Spinal cord (tissue), 9 donors: ENCODE measurements at regions not wholly inside any gene's neighbourhood (a gene's known extent, or its start where the extent isn't known, plus 50 kb on each side); places are given as distances from the start of the nearest gene placed in this dataset.
"Not testable (repeated sequence)": the region's sequence is repeated elsewhere in the genome, so short reads cannot be mapped to it uniquely, and the experiment has no call there.

Source experiments
- DNase-seq, 6 donors: peaks; one replicate each; pipeline versions ENCODE4 v3.0.0 to v3.0.0-alpha.2; 2013 to 2015; ENCODE audit warnings: low spot score in 6 of 6, low read depth in 4 of 6
- H3K27ac ChIP-seq: one replicate; pipeline ENCODE4 v1.5.1; 2013; ENCODE audit warnings: low read depth, low read length, control low read depth
- H3K27me3 ChIP-seq: one replicate; pipeline ENCODE4 v1.6.1; 2013; ENCODE audit warnings: low read length; ENCODE audit not compliant: control insufficient read depth, insufficient read depth
- H3K36me3 ChIP-seq: one replicate; pipeline ENCODE4 v1.6.1; 2013; ENCODE audit warnings: low read length; ENCODE audit not compliant: control insufficient read depth, insufficient read depth
- H3K4me1 ChIP-seq: one replicate; pipeline ENCODE4 v1.6.1; 2013; ENCODE audit warnings: low read length; ENCODE audit not compliant: control insufficient read depth, insufficient read depth
- H3K4me3 ChIP-seq: one replicate; pipeline ENCODE4 v1.5.1; 2013; ENCODE audit warnings: low read depth, low read length, control low read depth
- H3K9me3 ChIP-seq: one replicate; pipeline ENCODE4 v1.6.1; 2013; ENCODE audit warnings: low read length; ENCODE audit not compliant: control insufficient read depth, insufficient read depth
- WGBS: methylation state at CpG from one replicate; pipeline ENCODE4 v1.1.5; 2013; ENCODE audit warnings: missing lambda C conversion rate; ENCODE audit not compliant: insufficient coverage; 5-methylcytosine and 5-hydroxymethylcytosine counted together
- donor health status: healthy.

DNA sequence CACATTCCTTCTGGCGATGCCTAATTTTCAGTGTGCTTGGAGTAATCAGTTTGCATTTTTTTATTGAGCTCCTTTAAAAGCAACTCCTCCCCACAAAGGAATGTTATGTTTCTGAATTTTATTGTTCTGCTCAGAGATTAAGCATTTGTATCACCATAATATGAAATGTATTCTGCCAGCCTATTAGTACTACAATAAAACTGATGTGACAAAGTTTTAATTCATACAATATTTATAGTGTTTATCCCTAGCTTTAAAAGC lies 236.9 kb upstream of the ASCC3 start:
- WGBS = no CpG with 5 or more reads among the region's 1 CpG
- Histone ChIP-seq H3K4me3 (no peak overlapping the region), H3K4me1 (peaks cover 3% of the 10 kb centered on the region), H3K27me3 (no peaks in the 10 kb centered on the region), H3K27ac (no peak overlapping the region), H3K36me3 (no peaks in the 10 kb centered on the region), H3K9me3 (no peaks in the 10 kb centered on the region)
- no peak for DNase-seq

DNA sequence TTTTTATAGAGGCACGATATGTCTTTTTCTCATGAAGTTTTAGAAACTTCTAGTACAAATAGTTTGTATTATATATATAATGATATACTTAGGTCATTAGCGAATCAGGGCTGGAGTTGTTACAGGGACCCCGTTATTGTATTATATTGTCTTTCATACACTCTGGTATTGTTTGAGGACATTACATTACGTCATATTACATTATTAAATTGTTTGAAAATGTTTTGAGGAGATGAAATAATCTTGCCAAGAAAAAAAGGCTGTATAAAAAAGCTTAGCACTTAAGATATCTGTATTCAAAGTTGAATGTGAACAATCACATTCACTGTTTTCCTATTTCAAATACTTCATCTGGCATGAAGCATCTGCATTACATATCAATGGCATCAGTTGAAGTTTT lies 239.6 kb upstream of the ASCC3 start:
- Histone ChIP-seq H3K27me3 (no peaks in the 10 kb centered on the region), H3K4me3 (no peak overlapping the region), H3K27ac (no peak overlapping the region), H3K36me3 (no peaks in the 10 kb centered on the region), H3K4me1 (peaks cover 3% of the 10 kb centered on the region), H3K9me3 (no peaks in the 10 kb centered on the region)
- no peak for DNase-seq
- WGBS = no CpG with 5 or more reads among the region's 4 CpGs

DNA sequence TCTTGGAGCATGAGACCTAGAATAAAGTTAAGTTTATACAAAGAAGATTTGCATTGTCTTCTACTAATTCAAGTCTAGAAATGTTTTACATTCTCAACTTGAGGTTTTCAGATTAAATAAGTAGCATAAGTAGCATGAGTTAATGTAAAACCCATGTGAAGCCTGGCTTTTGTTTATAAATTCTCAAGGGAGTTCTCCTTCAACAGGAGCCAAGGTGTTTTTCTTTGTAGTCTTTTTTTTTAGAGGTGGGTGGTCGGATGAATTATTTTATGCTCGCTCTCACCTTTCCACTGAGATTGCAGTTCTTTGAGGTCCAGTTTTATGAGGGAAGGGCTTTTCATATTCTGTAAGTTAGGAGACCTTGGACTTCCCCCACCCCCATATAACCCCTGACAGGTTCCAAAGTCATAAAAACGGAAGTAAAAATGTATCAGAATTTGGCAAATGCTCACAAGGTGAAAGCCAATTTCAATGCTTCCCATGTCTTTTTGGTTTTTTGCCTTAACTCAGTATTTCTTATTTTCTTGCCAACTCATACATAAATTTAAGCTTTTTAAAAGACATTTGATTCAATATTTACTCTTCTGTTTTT lies 244.3 kb upstream of the ASCC3 start:
- no peaks in the 10 kb centered on the region for H3K9me3 ChIP-seq
- no peak overlapping the region for H3K4me3 ChIP-seq
- no peaks in the 10 kb centered on the region for H3K27me3 ChIP-seq
- no peaks in the 10 kb centered on the region for H3K4me1 ChIP-seq
- no peak overlapping the region for H3K27ac ChIP-seq
- no CpG with 5 or more reads among the region's 3 CpGs for WGBS
- no peaks in the 10 kb centered on the region for H3K36me3 ChIP-seq
- DNase-seq = no peak

DNA sequence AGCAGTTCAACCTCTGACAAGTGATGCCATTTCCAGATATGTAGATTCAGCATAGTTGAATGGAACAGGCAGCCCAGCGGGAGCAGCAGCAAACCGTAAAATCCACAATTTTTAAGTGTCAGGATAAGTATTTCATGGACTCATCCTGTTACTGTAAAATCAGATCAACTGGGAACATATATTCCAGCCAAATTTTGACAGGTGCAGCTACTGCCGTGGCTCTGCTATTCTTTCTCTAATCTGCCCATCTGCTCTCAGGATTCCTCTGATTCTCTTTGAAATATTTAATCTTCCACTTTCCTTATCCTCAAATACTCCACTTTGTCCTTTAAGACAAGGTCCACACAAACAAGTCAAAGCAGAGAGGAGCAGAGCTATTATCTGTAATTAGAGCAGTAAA lies 245.4 kb upstream of the ASCC3 start:
- no peaks in the 10 kb centered on the region for H3K9me3 ChIP-seq
- H3K4me1 ChIP-seq = no peaks in the 10 kb centered on the region
- H3K4me3 ChIP-seq = no peak overlapping the region
- DNase-seq = no peak
- H3K36me3 ChIP-seq = no peaks in the 10 kb centered on the region
- H3K27me3 ChIP-seq = no peaks in the 10 kb centered on the region
- no peak overlapping the region for H3K27ac ChIP-seq
- WGBS = 40% methylated on average over 1 of the region's 3 CpGs

DNA sequence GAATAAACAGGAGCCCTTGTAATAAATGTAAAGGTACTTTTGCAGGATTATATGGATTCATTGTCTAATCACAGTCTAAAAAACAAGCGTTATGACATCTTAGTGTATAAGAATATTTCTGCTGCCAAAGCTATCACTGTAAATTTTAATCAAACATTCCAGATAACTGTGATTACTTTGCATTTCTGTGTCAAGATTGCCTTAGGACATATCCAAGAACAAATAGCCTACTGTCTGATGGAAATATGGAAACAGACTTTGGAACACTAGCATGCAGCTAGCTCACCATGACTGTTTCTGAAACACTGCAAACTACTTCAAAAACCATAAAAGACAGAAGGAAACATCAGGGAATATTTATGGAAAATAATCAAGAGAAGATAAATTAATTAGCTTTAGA lies 248.7 kb upstream of the ASCC3 start:
- no CpG with 5 or more reads among the region's 1 CpG for WGBS
- H3K9me3 ChIP-seq = no peaks in the 10 kb centered on the region
- DNase-seq = no peak
- H3K27me3 ChIP-seq = no peaks in the 10 kb centered on the region
- H3K36me3 ChIP-seq = no peaks in the 10 kb centered on the region
- no peaks in the 10 kb centered on the region for H3K4me1 ChIP-seq
- no peak overlapping the region for H3K4me3 ChIP-seq
- H3K27ac ChIP-seq = no peak overlapping the region

DNA sequence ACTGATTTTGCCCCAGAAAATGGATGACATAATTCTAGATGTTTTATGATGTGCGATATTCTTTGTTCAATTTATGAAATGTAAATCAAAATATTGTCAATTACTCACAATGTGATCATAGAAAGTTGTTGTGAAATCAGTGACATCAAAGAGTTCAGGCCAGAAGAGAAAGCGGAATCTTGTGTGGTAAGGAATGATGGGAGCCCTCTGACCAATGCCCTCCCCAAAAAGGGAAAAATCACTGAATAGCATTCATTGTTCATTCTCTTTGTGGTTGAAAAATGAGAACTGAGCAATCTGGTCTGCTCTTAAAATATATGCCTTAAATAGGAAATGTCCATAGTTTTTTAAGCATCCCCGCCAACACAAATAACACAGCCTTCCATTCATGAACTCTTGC lies 247.1 kb upstream of the GRIK2 start:
- no peak overlapping the region for H3K27ac ChIP-seq
- H3K9me3 ChIP-seq = no peaks in the 10 kb centered on the region
- WGBS = no CpG with 5 or more reads among the region's 3 CpGs
- peak in 1 of 6 donors; percentile 10 for DNase-seq
- no peaks in the 10 kb centered on the region for H3K4me1 ChIP-seq
- H3K4me3 ChIP-seq = no peak overlapping the region
- H3K36me3 ChIP-seq = no peaks in the 10 kb centered on the region
- H3K27me3 ChIP-seq = no peaks in the 10 kb centered on the region

DNA sequence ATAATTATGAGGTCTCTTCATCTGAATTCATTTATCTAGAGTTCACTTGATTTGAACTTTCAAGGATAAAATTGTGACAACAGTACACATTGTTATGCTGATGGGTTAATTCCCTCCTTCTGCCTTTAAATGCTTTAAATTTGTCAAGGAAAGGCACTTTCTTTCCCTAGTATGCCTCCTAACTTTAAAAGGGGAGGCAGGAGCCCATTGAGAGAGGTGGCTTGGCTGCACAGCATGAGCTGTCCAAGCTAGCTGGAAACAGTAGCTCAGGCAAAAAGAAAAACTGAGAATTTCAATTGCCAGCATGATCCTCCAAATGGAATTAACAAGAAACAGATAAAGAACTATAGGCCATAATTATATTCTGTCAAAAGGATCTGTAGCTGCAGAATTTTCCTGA lies 243.3 kb upstream of the GRIK2 start:
- no peak overlapping the region for H3K4me3 ChIP-seq
- H3K27me3 ChIP-seq = no peaks in the 10 kb centered on the region
- no peaks in the 10 kb centered on the region for H3K36me3 ChIP-seq
- no peak for DNase-seq
- no peaks in the 10 kb centered on the region for H3K9me3 ChIP-seq
- no peak overlapping the region for H3K27ac ChIP-seq
- no peaks in the 10 kb centered on the region for H3K4me1 ChIP-seq

DNA sequence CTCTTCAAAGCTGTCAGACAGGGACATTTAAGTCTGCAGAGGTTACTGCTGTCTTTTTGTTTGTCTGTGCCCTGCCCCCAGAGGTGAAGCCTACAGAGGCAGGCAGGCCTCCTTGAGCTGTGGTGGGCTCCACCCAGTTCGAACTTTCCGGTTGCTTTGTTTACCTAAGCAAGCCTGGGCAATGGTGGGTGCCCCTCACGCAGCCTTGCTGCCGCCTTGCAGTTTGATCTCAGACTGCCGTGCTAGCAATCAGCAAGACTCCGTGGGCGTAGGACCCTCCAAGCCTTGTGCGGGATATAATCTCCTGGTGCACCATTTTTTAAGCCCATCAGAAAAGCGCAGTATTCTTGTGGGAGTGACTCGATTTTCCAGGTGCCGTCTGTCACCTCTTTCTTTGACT lies 235.9 kb upstream of the GRIK2 start:
- H3K27ac ChIP-seq, H3K9me3 ChIP-seq, DNase-seq, H3K27me3 ChIP-seq, H3K36me3 ChIP-seq, H3K4me3 ChIP-seq, H3K4me1 ChIP-seq: not testable (repeated sequence)
- WGBS = 92% methylated on average over 11 of the region's 11 CpGs

DNA sequence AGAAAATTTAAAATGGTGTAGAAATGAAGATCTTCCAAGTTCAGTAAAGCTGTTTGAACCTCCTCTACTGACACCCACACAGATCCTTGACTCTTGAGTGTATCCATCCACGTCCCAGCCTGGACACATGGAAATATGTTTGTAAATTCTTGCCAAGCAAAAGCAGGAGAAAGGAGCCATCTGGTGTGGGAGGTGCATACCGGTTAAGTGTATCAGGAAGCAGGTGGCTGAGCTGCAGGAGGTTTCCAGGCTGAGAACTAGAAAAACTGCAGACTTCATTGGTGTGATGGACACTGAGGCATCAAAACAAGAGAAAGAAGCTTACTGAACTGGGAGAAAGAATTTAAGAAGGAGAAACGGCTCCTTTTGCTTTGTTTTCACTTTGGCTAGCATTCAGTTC lies 229.9 kb upstream of the GRIK2 start:
- Histone ChIP-seq H3K4me1 (no peaks in the 10 kb centered on the region), H3K36me3 (no peaks in the 10 kb centered on the region), H3K27ac (no peak overlapping the region), H3K27me3 (no peaks in the 10 kb centered on the region), H3K9me3 (no peaks in the 10 kb centered on the region), H3K4me3 (no peak overlapping the region)
- no peak for DNase-seq
- 43% methylated on average over 3 of the region's 3 CpGs for WGBS

DNA sequence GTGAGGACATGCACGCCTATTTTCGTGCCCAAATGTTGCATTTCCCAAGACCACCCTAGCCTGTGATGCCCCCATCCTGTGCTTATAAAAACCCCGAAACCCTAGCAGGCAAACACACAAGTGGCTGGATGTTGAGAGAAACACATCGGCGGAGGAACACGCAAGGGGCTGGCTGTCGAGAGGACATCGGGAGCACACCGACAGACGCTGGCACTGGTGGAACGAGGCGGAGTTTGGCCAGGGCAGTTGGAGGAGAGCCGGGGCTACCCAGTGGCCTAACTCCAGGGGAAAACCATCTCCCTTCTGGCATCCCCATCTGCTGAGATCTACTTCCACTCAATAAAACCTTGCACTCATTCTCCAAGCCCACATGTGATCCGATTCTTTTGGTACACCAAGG lies 225.9 kb upstream of the GRIK2 start:
- no peak for DNase-seq
- no peak overlapping the region for H3K27ac ChIP-seq
- WGBS = 95% methylated on average over 12 of the region's 14 CpGs

More for the DNA sequence above, 225.9 kb upstream of the GRIK2 start:
- Histone ChIP-seq H3K4me3 (no peak overlapping the region), H3K9me3 (no peaks in the 10 kb centered on the region), H3K27me3 (no peaks in the 10 kb centered on the region), H3K36me3 (no peaks in the 10 kb centered on the region), H3K4me1 (no peaks in the 10 kb centered on the region)
